GM12865 (cell line): ENCODE measurements at regions not wholly inside any gene's neighbourhood (a gene's known extent, or its start where the extent isn't known, plus 50 kb on each side); places are given as distances from the start of the nearest gene placed in this dataset.
"Not testable (repeated sequence)": the region's sequence is repeated elsewhere in the genome, so short reads cannot be mapped to it uniquely, and the experiment has no call there.

Experiments
- DNase-seq: peaks from one replicate; pipeline ENCODE4 v3.0.0; 2010; ENCODE audit warnings: low read depth
- H3K4me3 ChIP-seq: 2 replicates; pipeline ENCODE4 v1.5.1; 2011; ENCODE audit warnings: mild to moderate bottlenecking, low read depth, low read length, control low read depth
- CTCF ChIP-seq: IDR thresholded peaks from 2 replicates; pipeline ENCODE4 v1.5.1; 2011; ENCODE audit warnings: low read length, control low read depth, low read depth, inconsistent platforms; ENCODE audit not compliant: insufficient read depth; ENCODE audit errors: missing control alignments

GRCh38 chr15:75121491-75121890 is 80.2 kb upstream of the C15orf39 start:
- TF ChIP-seq CTCF: no peak
- no peak overlapping the region for H3K4me3 ChIP-seq
- no peak for DNase-seq

- no peak for DNase-seq
- H3K4me3 ChIP-seq: no peak overlapping the region
- no peak for TF ChIP-seq CTCF
These were observed 78.3 kb upstream of the C15orf39 start for GRCh38 chr15:75123395-75123794.

- not testable (repeated sequence) for H3K4me3 ChIP-seq, DNase-seq
These were observed 77.4 kb upstream of the C15orf39 start for GRCh38 chr15:75124278-75124677.

GRCh38 chr15:75125935-75126334 is 75.7 kb upstream of the C15orf39 start:
- TF ChIP-seq CTCF: no peak
- DNase-seq: no peak
- H3K4me3 ChIP-seq: no peak overlapping the region

GRCh38 chr15:75126864-75127580 is 74.7 kb upstream of the C15orf39 start:
- H3K4me3 ChIP-seq: no peak overlapping the region
- no peak for TF ChIP-seq CTCF
- no peak for DNase-seq

- peak; percentile 48 for DNase-seq
- H3K4me3 ChIP-seq: no peak overlapping the region
- no peak for TF ChIP-seq CTCF
These were observed 71.9 kb upstream of the C15orf39 start for GRCh38 chr15:75129788-75130187.

- no peak for DNase-seq
- TF ChIP-seq CTCF: no peak
- no peak overlapping the region for H3K4me3 ChIP-seq
These were observed 70.4 kb upstream of the C15orf39 start for GRCh38 chr15:75131269-75131643.
